ENCODE measurements at regions not wholly inside any gene's neighbourhood (a gene's known extent, or its start where the extent isn't known, plus 50 kb on each side); places are given as distances from the start of the nearest gene placed in this dataset.
A peak's percentile ranks its signal among the peaks of the same experiment; 100 is the strongest.

DNA sequence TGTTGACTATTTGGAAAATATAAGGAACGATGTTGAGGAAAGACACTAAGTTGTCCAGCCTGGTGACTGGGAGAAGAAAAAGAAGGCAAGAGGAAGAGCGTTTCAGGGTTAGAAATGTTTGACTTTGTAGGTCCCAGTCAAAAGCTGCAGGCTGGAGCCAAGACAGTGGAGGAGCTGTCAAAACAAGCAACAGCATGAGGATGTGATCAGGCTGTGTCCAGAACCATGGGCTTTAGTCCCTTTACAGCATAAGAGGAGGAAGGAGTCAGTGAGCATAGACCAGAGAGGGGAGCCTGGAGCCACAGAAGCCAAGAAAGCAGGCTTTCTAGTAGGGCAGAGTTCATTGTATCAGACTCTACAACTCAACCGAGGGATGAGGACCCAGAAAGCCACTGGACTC lies 658.5 kb downstream of the BNC2 start:
- H3K27ac ChIP-seq = no peak overlapping the region
- TF ChIP-seq ZFX (IDR thresholded peaks at IDR 0.05) = no peak
- TF ChIP-seq, protein P1, sequence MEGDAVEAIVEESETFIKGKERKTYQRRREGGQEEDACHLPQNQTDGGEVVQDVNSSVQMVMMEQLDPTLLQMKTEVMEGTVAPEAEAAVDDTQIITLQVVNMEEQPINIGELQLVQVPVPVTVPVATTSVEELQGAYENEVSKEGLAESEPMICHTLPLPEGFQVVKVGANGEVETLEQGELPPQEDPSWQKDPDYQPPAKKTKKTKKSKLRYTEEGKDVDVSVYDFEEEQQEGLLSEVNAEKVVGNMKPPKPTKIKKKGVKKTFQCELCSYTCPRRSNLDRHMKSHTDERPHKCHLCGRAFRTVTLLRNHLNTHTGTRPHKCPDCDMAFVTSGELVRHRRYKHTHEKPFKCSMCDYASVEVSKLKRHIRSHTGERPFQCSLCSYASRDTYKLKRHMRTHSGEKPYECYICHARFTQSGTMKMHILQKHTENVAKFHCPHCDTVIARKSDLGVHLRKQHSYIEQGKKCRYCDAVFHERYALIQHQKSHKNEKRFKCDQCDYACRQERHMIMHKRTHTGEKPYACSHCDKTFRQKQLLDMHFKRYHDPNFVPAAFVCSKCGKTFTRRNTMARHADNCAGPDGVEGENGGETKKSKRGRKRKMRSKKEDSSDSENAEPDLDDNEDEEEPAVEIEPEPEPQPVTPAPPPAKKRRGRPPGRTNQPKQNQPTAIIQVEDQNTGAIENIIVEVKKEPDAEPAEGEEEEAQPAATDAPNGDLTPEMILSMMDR (conservative IDR thresholded peaks at IDR 0.05) = no peak

DNA sequence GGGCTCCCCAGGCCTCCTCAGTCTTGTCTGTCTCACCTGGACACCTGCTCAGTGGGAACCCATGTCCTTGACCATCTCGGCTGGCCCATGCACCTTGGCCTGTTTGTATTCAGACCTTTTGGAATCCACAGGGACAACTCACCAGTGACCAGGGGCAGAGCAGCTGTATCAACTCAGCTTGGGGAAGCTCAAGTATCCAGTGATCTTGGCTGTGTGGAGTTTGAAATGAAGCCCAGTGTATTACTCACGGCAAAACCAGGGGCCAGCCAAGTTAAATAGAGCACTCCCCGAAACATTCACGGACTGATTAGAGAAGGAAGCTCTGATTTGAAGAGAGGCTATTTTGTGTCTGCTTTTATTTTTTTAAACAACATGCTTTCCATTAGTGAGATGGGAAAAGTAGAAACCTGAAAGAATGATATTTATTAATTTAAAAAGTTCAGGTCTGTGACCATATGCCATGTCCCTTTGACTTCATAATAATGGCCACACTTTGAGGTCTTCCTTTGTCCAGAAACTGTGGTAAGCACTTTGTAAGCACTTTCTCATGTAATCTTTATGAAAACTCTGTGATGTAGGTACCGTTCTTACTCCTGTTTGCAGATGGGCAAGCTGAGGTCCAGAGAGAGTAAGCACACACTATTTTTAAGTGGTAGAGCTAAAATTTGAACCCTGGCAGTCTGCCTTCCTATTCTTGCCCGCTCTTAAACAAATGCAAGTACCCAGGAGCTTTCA lies 656.5 kb downstream of the BNC2 start:
- TF ChIP-seq ZFX (IDR thresholded peaks at IDR 0.05) = no peak
- H3K27ac ChIP-seq = peak overlapping the region; percentile 34

DNA sequence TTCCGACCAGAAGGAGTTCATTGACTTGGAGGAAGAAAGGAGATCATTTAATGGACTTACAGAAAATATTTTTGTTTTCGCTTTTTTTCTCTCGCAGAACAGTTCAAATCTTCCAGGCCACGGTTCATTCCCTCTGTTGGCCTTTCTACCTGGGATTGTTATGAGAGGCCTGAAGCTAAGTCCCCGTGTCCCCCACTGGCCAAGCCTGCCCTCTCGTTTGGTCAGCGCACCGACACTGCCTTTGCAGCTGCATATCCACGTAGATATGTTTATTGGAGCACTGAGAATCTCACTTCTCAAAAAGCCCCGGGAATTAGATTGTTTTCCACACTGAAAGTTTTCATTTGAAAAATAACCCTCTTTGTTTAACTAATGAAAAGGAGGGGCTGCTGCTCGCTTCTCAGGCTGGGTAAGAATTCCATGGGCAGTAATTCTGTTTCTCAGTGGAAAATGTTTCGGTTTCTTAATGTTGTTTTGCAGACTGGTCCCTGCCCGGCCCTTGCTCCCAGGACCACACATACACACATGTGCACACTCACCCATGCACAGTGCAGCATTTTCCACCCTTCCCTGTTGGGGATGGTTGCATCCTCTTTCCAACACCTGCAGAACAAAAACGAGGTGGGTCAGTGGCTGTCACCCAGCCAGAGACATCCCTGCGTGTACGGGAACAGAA lies 655.7 kb downstream of the BNC2 start:
- no peak overlapping the region for H3K27ac ChIP-seq

DNA sequence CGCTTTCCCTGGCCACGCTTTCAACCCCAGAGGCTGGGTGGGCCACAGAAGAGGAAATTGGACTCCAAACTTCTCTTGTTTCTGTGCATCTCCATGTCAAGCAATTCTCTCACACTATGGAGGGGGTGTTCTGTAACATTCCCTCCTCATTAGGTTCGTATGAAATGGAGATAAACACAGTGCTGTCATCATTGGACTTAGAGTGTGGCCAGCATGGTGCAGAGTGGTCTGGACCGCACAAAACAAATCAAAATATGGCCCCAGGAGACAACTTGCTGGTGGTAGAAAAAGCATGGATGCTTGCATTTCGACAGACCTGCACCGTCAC lies 655.2 kb downstream of the BNC2 start:
- TF ChIP-seq ZFX (IDR thresholded peaks at IDR 0.05) = no peak
- TF ChIP-seq, protein P1 (conservative IDR thresholded peaks at IDR 0.05) = no peak

More for the DNA sequence above, 655.7 kb downstream of the BNC2 start:
- TF ChIP-seq, protein P1 (conservative IDR thresholded peaks at IDR 0.05) = no peak
- TF ChIP-seq ZFX (IDR thresholded peaks at IDR 0.05) = no peak

DNA sequence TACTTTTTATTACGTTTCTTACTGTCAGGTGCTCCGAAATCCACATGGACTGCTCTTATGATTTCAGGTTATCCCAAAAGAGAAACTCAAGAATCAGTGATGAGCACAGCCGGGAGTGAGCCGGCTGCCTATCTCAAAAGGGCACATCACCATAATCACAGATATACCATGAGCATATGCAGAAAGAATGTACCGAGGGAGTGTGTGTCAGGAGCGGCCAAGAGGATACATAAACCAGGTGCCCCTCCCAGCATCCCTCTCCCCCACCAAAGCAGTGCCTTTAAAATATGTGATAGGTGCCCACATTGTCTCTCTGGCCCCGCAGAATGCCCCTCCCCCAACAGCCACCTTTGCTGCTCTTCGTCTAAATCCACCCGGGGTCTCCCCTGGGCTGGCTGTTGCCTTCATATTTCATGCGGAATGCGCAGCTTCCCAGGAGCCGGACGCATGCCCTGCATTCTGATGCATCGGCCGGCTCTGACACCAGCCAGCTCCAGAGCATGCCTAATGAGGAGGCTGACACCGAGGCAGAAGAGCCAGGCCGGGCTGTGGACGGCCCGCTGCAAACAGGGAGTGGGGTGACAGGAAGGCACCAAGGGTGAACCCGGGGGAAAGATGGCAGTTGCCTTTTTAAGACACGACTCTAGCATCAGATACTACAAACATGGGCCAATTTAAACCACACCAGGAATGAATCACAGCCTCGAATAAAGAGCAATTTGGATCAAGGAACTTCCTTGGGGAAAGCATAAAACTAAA lies 652.3 kb downstream of the BNC2 start:
- no peak overlapping the region for H3K27ac ChIP-seq
- TF ChIP-seq, protein P1 (conservative IDR thresholded peaks at IDR 0.05) = no peak
- no peak for TF ChIP-seq ZFX (IDR thresholded peaks at IDR 0.05)

More for the DNA sequence above, 655.2 kb downstream of the BNC2 start:
- H3K27ac ChIP-seq = no peak overlapping the region

DNA sequence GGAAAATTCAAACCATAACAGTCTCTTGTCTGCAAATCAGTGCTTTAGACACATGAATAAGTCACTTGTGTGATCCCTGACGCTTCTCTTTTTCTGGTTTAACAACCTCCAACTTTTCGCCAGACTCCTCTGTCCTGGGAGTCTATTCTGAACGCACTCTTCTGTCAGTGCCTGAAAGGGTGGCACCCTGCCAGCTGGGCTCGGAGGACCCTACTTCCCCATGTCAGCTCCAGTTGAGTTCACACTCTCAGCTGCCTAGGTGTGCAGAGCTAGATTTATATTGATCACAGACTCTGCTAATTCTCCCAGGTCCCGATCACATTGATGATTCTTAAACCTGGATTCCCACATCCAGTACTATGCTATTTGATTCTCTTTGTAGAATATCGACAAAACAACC lies 649.1 kb downstream of the BNC2 start:
- H3K27ac ChIP-seq = no peak overlapping the region
- TF ChIP-seq, protein P1 (conservative IDR thresholded peaks at IDR 0.05) = no peak
- TF ChIP-seq ZFX (IDR thresholded peaks at IDR 0.05) = no peak

DNA sequence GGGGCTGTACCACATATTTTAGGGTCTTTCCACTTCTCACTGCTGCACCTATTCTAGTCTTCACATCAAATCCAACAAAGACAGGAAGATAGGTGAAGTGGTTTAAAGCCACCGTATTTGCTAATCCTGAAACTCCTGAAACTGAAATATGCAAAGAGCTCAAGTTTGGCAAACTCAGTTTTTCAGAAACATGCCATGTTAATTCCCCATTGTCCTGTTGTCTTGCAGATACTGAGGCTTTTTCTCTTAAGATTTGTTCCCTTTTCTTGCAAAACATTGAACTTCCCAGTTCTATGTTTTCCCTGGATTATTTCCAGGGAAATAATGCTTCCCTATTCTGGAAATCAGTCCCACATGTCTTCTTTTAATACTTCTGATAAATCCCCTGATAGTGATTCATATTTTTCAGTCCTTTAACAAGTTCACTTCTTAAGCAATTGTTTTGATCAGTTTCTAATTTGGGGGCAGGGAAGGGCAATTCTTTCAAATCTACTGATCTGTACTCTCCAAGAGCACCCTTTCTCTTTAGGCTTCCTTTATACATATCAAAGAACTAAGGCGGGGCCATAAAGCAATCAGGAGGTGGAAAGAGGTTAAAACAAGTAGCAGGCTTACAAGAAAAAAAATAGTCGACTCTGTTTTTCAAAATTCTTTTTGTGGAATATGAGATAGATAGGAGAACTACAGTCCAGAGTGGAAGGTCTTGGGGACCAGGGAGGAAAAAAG lies 648.5 kb downstream of the BNC2 start:
- TF ChIP-seq, protein P1 (conservative IDR thresholded peaks at IDR 0.05) = no peak
- no peak for TF ChIP-seq ZFX (IDR thresholded peaks at IDR 0.05)

More for the DNA sequence above, 648.5 kb downstream of the BNC2 start:
- H3K27ac ChIP-seq = no peak overlapping the region
